ENCODE measurements at regions not wholly inside any gene's neighbourhood (a gene's known extent, or its start where the extent isn't known, plus 50 kb on each side); places are given as distances from the start of the nearest gene placed in this dataset.

DNA sequence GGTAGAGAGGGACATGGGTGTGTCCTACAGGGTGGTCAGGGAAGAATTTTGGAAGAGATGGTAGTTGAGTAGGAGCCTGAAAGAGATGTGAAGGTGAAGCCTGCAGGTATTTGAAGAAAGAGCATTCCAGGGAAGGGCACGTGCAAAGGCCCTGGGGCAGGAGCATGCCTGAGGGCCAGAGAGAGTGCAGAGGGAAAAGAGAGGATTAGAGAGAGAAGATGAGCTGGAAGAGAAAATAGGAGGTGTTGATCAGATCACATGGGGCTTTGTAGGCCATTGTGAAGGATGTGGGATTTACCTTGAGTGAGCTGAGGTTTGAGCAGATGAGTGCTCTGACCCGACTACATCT, 455.0 kb downstream of the HAPSTR1 start:
- TF ChIP-seq, protein P1, sequence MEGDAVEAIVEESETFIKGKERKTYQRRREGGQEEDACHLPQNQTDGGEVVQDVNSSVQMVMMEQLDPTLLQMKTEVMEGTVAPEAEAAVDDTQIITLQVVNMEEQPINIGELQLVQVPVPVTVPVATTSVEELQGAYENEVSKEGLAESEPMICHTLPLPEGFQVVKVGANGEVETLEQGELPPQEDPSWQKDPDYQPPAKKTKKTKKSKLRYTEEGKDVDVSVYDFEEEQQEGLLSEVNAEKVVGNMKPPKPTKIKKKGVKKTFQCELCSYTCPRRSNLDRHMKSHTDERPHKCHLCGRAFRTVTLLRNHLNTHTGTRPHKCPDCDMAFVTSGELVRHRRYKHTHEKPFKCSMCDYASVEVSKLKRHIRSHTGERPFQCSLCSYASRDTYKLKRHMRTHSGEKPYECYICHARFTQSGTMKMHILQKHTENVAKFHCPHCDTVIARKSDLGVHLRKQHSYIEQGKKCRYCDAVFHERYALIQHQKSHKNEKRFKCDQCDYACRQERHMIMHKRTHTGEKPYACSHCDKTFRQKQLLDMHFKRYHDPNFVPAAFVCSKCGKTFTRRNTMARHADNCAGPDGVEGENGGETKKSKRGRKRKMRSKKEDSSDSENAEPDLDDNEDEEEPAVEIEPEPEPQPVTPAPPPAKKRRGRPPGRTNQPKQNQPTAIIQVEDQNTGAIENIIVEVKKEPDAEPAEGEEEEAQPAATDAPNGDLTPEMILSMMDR (conservative IDR thresholded peaks at IDR 0.05; ENCODE audit: low read length), result no peak
- no peak for TF ChIP-seq EZH2phosphoT487 (IDR thresholded peaks at IDR 0.05; ENCODE audit: borderline replicate concordance)
